ENCODE measurements at regions not wholly inside any gene's neighbourhood (a gene's known extent, or its start where the extent isn't known, plus 50 kb on each side); places are given as distances from the start of the nearest gene placed in this dataset.
A peak's percentile ranks its signal among the peaks of the same experiment; 100 is the strongest.

- H3K14ac ChIP-seq (ENCODE audit: low read length): no peak overlapping the region
- H3K4ac ChIP-seq (ENCODE audit: low read depth, low read length): no peak overlapping the region
- no peak overlapping the region for H4K91ac ChIP-seq (ENCODE audit: low read depth, low read length)
- H3K36me3 ChIP-seq (ENCODE audit: control insufficient read depth in 1 of 2, insufficient read depth in 2 of 2, low read length in 2 of 2): no peaks in the 10 kb centered on the region
- no peaks in the 10 kb centered on the region for H3K79me2 ChIP-seq (ENCODE audit: control insufficient read depth, insufficient read depth, low read length, poor library complexity)
- no peak overlapping the region for H3K9ac ChIP-seq (ENCODE audit: low read length)
- H3K9me3 ChIP-seq (ENCODE audit: insufficient read depth, low read depth, low read length): no peaks in the 10 kb centered on the region
- no peak overlapping the region for H3K27ac ChIP-seq (ENCODE audit: low read depth, low read length)
- no peak overlapping the region for H2BK120ac ChIP-seq (ENCODE audit: insufficient read depth, low read length, poor library complexity)
- WGBS (ENCODE audit: extremely low coverage, insufficient coverage, insufficient read length): no CpG with 5 or more reads among the region's 1 CpG
- no peaks in the 10 kb centered on the region for H3K79me1 ChIP-seq (ENCODE audit: low read length)
- no peak overlapping the region for H3K23ac ChIP-seq (ENCODE audit: low read length)
- no peaks in the 10 kb centered on the region for H3K4me1 ChIP-seq (ENCODE audit: control insufficient read depth in 1 of 2, insufficient read depth in 2 of 2, low read length in 2 of 2)
- H3K4me3 ChIP-seq (ENCODE audit: low read depth, low read length): no peak overlapping the region
- no peaks in the 10 kb centered on the region for H3K27me3 ChIP-seq (ENCODE audit: insufficient read depth, low read length)
- no peak overlapping the region for H2BK5ac ChIP-seq (ENCODE audit: low read depth, low read length, poor library complexity)
- H2BK12ac ChIP-seq (ENCODE audit: low read length): no peak overlapping the region
- no peak overlapping the region for H2AK5ac ChIP-seq (ENCODE audit: low read length)
- no peak overlapping the region for H4K12ac ChIP-seq (ENCODE audit: low read depth, low read length)
- DNase-seq: no peak
- no peak overlapping the region for H2AFZ ChIP-seq (ENCODE audit: insufficient read depth, low read length, poor library complexity)
- no peak overlapping the region for H3K4me2 ChIP-seq (ENCODE audit: low read length)
- H4K8ac ChIP-seq (ENCODE audit: low read depth, low read length): no peak overlapping the region
- H3K18ac ChIP-seq (ENCODE audit: low read length): no peak overlapping the region
These were observed 400.5 kb downstream of the IPMK start for GRCh38 chr10:57867241-57867640.

- Histone ChIP-seq H4K91ac (ENCODE audit: low read depth, low read length) (no peak overlapping the region), H2AK5ac (ENCODE audit: low read length) (no peak overlapping the region), H4K8ac (ENCODE audit: low read depth, low read length) (no peak overlapping the region), H3K4ac (ENCODE audit: low read depth, low read length) (no peak overlapping the region), H3K23ac (ENCODE audit: low read length) (no peak overlapping the region), H3K9me3 (ENCODE audit: insufficient read depth, low read depth, low read length) (no peaks in the 10 kb centered on the region), H3K36me3 (ENCODE audit: control insufficient read depth in 1 of 2, insufficient read depth in 2 of 2, low read length in 2 of 2) (no peaks in the 10 kb centered on the region), H3K4me2 (ENCODE audit: low read length) (no peak overlapping the region), H3K79me2 (ENCODE audit: control insufficient read depth, insufficient read depth, low read length, poor library complexity) (no peaks in the 10 kb centered on the region), H2AFZ (ENCODE audit: insufficient read depth, low read length, poor library complexity) (no peak overlapping the region), H2BK5ac (ENCODE audit: low read depth, low read length, poor library complexity) (no peak overlapping the region), H3K9ac (ENCODE audit: low read length) (no peak overlapping the region), H3K4me3 (ENCODE audit: low read depth, low read length) (no peak overlapping the region), H3K4me1 (ENCODE audit: control insufficient read depth in 1 of 2, insufficient read depth in 2 of 2, low read length in 2 of 2) (no peaks in the 10 kb centered on the region), H3K18ac (ENCODE audit: low read length) (no peak overlapping the region), H2BK120ac (ENCODE audit: insufficient read depth, low read length, poor library complexity) (no peak overlapping the region), H3K27ac (ENCODE audit: low read depth, low read length) (no peak overlapping the region), H3K27me3 (ENCODE audit: insufficient read depth, low read length) (no peaks in the 10 kb centered on the region), H3K79me1 (ENCODE audit: low read length) (no peaks in the 10 kb centered on the region), H3K14ac (ENCODE audit: low read length) (no peak overlapping the region), H4K12ac (ENCODE audit: low read depth, low read length) (no peak overlapping the region), H2BK12ac (ENCODE audit: low read length) (no peak overlapping the region)
- no CpG with 5 or more reads among the region's 2 CpGs for WGBS (ENCODE audit: extremely low coverage, insufficient coverage, insufficient read length)
- DNase-seq: peak; percentile 20 to 68
These were observed 402.7 kb downstream of the IPMK start for GRCh38 chr10:57864765-57865680.

GRCh38 chr10:57849691-57850357 lies 417.9 kb downstream of the IPMK start:
- Histone ChIP-seq H3K79me1 (ENCODE audit: low read length) (no peaks in the 10 kb centered on the region), H3K4me2 (ENCODE audit: low read length) (no peak overlapping the region), H4K12ac (ENCODE audit: low read depth, low read length) (no peak overlapping the region), H3K18ac (ENCODE audit: low read length) (no peak overlapping the region), H3K27ac (ENCODE audit: low read depth, low read length) (no peak overlapping the region), H3K4ac (ENCODE audit: low read depth, low read length) (no peak overlapping the region), H3K4me3 (ENCODE audit: low read depth, low read length) (no peak overlapping the region), H2AFZ (ENCODE audit: insufficient read depth, low read length, poor library complexity) (no peak overlapping the region), H2BK5ac (ENCODE audit: low read depth, low read length, poor library complexity) (no peak overlapping the region), H4K8ac (ENCODE audit: low read depth, low read length) (no peak overlapping the region), H3K23ac (ENCODE audit: low read length) (no peak overlapping the region), H2AK5ac (ENCODE audit: low read length) (no peak overlapping the region), H4K91ac (ENCODE audit: low read depth, low read length) (no peak overlapping the region), H3K14ac (ENCODE audit: low read length) (no peak overlapping the region), H3K27me3 (ENCODE audit: insufficient read depth, low read length) (no peaks in the 10 kb centered on the region), H3K4me1 (ENCODE audit: control insufficient read depth in 1 of 2, insufficient read depth in 2 of 2, low read length in 2 of 2) (no peaks in the 10 kb centered on the region), H3K9me3 (ENCODE audit: insufficient read depth, low read depth, low read length) (no peaks in the 10 kb centered on the region), H3K79me2 (ENCODE audit: control insufficient read depth, insufficient read depth, low read length, poor library complexity) (no peaks in the 10 kb centered on the region), H3K9ac (ENCODE audit: low read length) (no peak overlapping the region), H3K36me3 (ENCODE audit: control insufficient read depth in 1 of 2, insufficient read depth in 2 of 2, low read length in 2 of 2) (no peaks in the 10 kb centered on the region), H2BK120ac (ENCODE audit: insufficient read depth, low read length, poor library complexity) (no peak overlapping the region), H2BK12ac (ENCODE audit: low read length) (no peak overlapping the region)
- no CpG with 5 or more reads among the region's 1 CpG for WGBS (ENCODE audit: extremely low coverage, insufficient coverage, insufficient read length)
- peak in 1 of 2 donors; percentile 41 for DNase-seq

GRCh38 chr10:57846307-57847065 lies 421.2 kb downstream of the IPMK start:
- H3K4me1 ChIP-seq (ENCODE audit: control insufficient read depth in 1 of 2, insufficient read depth in 2 of 2, low read length in 2 of 2): no peaks in the 10 kb centered on the region

More at GRCh38 chr10:57846307-57847065, 421.2 kb downstream of the IPMK start:
- no peak for DNase-seq
- H3K27ac ChIP-seq (ENCODE audit: low read depth, low read length): no peak overlapping the region
- WGBS (ENCODE audit: extremely low coverage, insufficient coverage, insufficient read length): no CpG with 5 or more reads among the region's 2 CpGs
- H3K36me3 ChIP-seq (ENCODE audit: control insufficient read depth in 1 of 2, insufficient read depth in 2 of 2, low read length in 2 of 2): no peaks in the 10 kb centered on the region
- no peaks in the 10 kb centered on the region for H3K79me2 ChIP-seq (ENCODE audit: control insufficient read depth, insufficient read depth, low read length, poor library complexity)
- H2BK5ac ChIP-seq (ENCODE audit: low read depth, low read length, poor library complexity): no peak overlapping the region
- no peak overlapping the region for H3K18ac ChIP-seq (ENCODE audit: low read length)
- no peak overlapping the region for H4K8ac ChIP-seq (ENCODE audit: low read depth, low read length)
- H2BK120ac ChIP-seq (ENCODE audit: insufficient read depth, low read length, poor library complexity): no peak overlapping the region
- no peaks in the 10 kb centered on the region for H3K27me3 ChIP-seq (ENCODE audit: insufficient read depth, low read length)
- H3K4me2 ChIP-seq (ENCODE audit: low read length): no peak overlapping the region
- H4K12ac ChIP-seq (ENCODE audit: low read depth, low read length): no peak overlapping the region
- no peak overlapping the region for H2BK12ac ChIP-seq (ENCODE audit: low read length)
- no peak overlapping the region for H3K4me3 ChIP-seq (ENCODE audit: low read depth, low read length)
- no peaks in the 10 kb centered on the region for H3K9me3 ChIP-seq (ENCODE audit: insufficient read depth, low read depth, low read length)
- no peaks in the 10 kb centered on the region for H3K79me1 ChIP-seq (ENCODE audit: low read length)
- H4K91ac ChIP-seq (ENCODE audit: low read depth, low read length): no peak overlapping the region
- H3K4ac ChIP-seq (ENCODE audit: low read depth, low read length): no peak overlapping the region
- H3K23ac ChIP-seq (ENCODE audit: low read length): no peak overlapping the region
- H3K9ac ChIP-seq (ENCODE audit: low read length): no peak overlapping the region
- H2AK5ac ChIP-seq (ENCODE audit: low read length): no peak overlapping the region
- no peak overlapping the region for H2AFZ ChIP-seq (ENCODE audit: insufficient read depth, low read length, poor library complexity)
- no peak overlapping the region for H3K14ac ChIP-seq (ENCODE audit: low read length)

Data from trophoblast cell (in vitro differentiated cells and primary cell).